Gastroesophageal sphincter (tissue), 4 donors: ENCODE measurements at regions not wholly inside any gene's neighbourhood (a gene's known extent, or its start where the extent isn't known, plus 50 kb on each side); places are given as distances from the start of the nearest gene placed in this dataset.

Experiments used
- ATAC-seq: fragments of 150-250 bp; one replicate; pipeline ENCODE4 v1.9.1; 2016; ENCODE audit warnings: mild to moderate bottlenecking, moderate library complexity
- H3K27ac ChIP-seq, 4 donors: fragments of 200-600 bp; sonication (generic) in 3 of 4; 1 replicate in 3 of 4; 2 replicates in 1 of 4; pipeline ENCODE4 v1.5.1; 2016 to 2019
- H3K27me3 ChIP-seq: fragments of 200-600 bp; sonication (generic); one replicate; pipeline ENCODE4 v1.5.1; 2019
- H3K36me3 ChIP-seq, 2 donors: fragments of 200-600 bp; sonication (generic); one replicate each; pipeline ENCODE4 v1.5.1; 2019; ENCODE audit warnings: control low read depth in 1 of 2
- H3K4me1 ChIP-seq, 3 donors: fragments of 200-600 bp; sonication (generic); 1 replicate in 2 of 3; 2 replicates in 1 of 3; pipeline ENCODE4 v1.5.1; 2016 to 2019; ENCODE audit warnings: control low read depth in 2 of 3
- H3K4me3 ChIP-seq, 2 donors: fragments of 200-600 bp; sonication (generic); one replicate each; pipeline ENCODE4 v1.5.1; 2019; ENCODE audit warnings: mild to moderate bottlenecking in 1 of 2, moderate library complexity in 1 of 2
- H3K9me3 ChIP-seq, 3 donors: fragments of 200-600 bp; sonication (generic); one replicate each; pipeline ENCODE4 v1.5.1; 2017 to 2019; ENCODE audit warnings: control low read depth in 2 of 3
- EP300 ChIP-seq: sonication (generic); formaldehyde crosslinking; IDR thresholded peaks from one replicate; pipeline ENCODE4 v1.6.1; 2017; ENCODE audit warnings: antibody characterized with exemption, mild to moderate bottlenecking
- POLR2A ChIP-seq, 2 donors: fragments of 450-650 bp; IDR thresholded peaks; one replicate each; pipeline ENCODE4 v1.6.1; 2017; ENCODE audit warnings: antibody characterized with exemption in 2 of 2, mild to moderate bottlenecking in 2 of 2, moderate library complexity in 1 of 2
- POLR2AphosphoS5 ChIP-seq: sonication (generic); formaldehyde crosslinking; IDR thresholded peaks from one replicate; pipeline ENCODE4 v1.6.1; 2017; ENCODE audit warnings: antibody characterized with exemption
- WGBS, 2 donors: methylation state at CpG; one replicate each; pipeline ENCODE4 v1.1.5; 2018; ENCODE audit warnings: low coverage in 1 of 2; 5-methylcytosine and 5-hydroxymethylcytosine counted together
- TF ChIP-seq, protein P1 (sequence below), 4 experiments: fragments of 200-600 bp in 2 of 4; fragments of 450-650 bp in 2 of 4; sonication (generic) in 1 of 4; IDR thresholded peaks; one replicate each; pipeline ENCODE4 v1.5.1; 2017 to 2019; ENCODE audit warnings: antibody characterized with exemption in 4 of 4, mild to moderate bottlenecking in 2 of 4, moderate library complexity in 2 of 4

GRCh38 chr10:5305374-5305773 lies 59.4 kb upstream of the UCN3 start:
- no peak for TF ChIP-seq POLR2A (IDR thresholded peaks at IDR 0.05)
- TF ChIP-seq, protein P1, sequence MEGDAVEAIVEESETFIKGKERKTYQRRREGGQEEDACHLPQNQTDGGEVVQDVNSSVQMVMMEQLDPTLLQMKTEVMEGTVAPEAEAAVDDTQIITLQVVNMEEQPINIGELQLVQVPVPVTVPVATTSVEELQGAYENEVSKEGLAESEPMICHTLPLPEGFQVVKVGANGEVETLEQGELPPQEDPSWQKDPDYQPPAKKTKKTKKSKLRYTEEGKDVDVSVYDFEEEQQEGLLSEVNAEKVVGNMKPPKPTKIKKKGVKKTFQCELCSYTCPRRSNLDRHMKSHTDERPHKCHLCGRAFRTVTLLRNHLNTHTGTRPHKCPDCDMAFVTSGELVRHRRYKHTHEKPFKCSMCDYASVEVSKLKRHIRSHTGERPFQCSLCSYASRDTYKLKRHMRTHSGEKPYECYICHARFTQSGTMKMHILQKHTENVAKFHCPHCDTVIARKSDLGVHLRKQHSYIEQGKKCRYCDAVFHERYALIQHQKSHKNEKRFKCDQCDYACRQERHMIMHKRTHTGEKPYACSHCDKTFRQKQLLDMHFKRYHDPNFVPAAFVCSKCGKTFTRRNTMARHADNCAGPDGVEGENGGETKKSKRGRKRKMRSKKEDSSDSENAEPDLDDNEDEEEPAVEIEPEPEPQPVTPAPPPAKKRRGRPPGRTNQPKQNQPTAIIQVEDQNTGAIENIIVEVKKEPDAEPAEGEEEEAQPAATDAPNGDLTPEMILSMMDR (IDR thresholded peaks at IDR 0.05), result peak in 2 of 4 experiments; percentile 15
- no peaks in the 10 kb centered on the region for H3K4me1 ChIP-seq
- H3K27me3 ChIP-seq, result no peaks in the 10 kb centered on the region
- WGBS, 2 donors, result 74 to 80% methylated on average over 4 to 7 of the region's 7 CpGs
- no peak overlapping the region for H3K27ac ChIP-seq
- no peak for ATAC-seq
- H3K4me3 ChIP-seq, result no peak overlapping the region
- H3K36me3 ChIP-seq, result no peaks in the 10 kb centered on the region
- peaks cover 0 to 9% (median 0%) of the 10 kb centered on the region in 3 donors for H3K9me3 ChIP-seq

- Histone ChIP-seq H3K9me3 (peaks cover 0 to 7% (median 0%) of the 10 kb centered on the region in 3 donors), H3K27ac (no peak overlapping the region), H3K27me3 (peaks cover 6% of the 10 kb centered on the region), H3K4me3 (no peak overlapping the region), H3K36me3 (no peaks in the 10 kb centered on the region), H3K4me1 (no peaks in the 10 kb centered on the region)
- ATAC-seq, result no peak
- no peak for TF ChIP-seq POLR2AphosphoS5
- no peak for TF ChIP-seq POLR2A (IDR thresholded peaks at IDR 0.05)
- TF ChIP-seq, protein P1 (IDR thresholded peaks at IDR 0.05), result no peak
- TF ChIP-seq EP300, result no peak
- 76 to 93% methylated on average over 3 of the region's 3 CpGs for WGBS, 2 donors
Observed at GRCh38 chr10:5310914-5311313, 53.9 kb upstream of the UCN3 start.

DNA sequence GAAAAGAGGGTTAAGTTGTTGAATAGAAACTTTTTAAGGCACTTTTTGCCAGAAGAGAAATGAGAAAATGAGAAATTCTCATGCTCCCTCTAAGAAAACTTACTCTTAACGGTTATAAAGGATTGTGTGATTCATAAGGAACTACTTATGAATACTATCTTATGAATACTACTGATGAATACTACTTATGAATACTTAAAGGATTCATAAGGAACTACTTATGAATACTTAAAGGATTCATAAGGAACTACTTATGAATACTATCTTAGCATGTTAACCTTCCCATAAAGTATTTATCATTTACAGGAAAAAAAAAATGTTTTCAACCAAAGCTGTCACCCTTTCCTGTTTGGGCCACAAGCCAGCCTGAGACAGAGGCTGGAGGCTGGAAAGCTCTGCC lies 53.1 kb upstream of the UCN3 start:
- no peak overlapping the region for H3K4me3 ChIP-seq
- ATAC-seq, result no peak
- H3K9me3 ChIP-seq, result peaks cover 0 to 7% (median 0%) of the 10 kb centered on the region in 3 donors
- H3K4me1 ChIP-seq, result no peaks in the 10 kb centered on the region
- WGBS, 2 donors, result 68 to 87% methylated on average over 1 of the region's 1 CpG
- no peak overlapping the region for H3K27ac ChIP-seq
- peaks cover 6% of the 10 kb centered on the region for H3K27me3 ChIP-seq
- TF ChIP-seq EP300 (no peak), POLR2A (IDR thresholded peaks at IDR 0.05) (no peak), POLR2AphosphoS5 (no peak)
- TF ChIP-seq, protein P1 (IDR thresholded peaks at IDR 0.05), result no peak
- H3K36me3 ChIP-seq, result no peaks in the 10 kb centered on the region

GRCh38 chr10:5314840-5315239 lies 49.9 kb upstream of the UCN3 start:
- H3K36me3 ChIP-seq, result no peaks in the 10 kb centered on the region
- peaks cover 0 to 7% (median 0%) of the 10 kb centered on the region in 3 donors for H3K9me3 ChIP-seq
- no peak for ATAC-seq
- TF ChIP-seq, protein P1 (IDR thresholded peaks at IDR 0.05), result no peak
- TF ChIP-seq EP300 (no peak), POLR2AphosphoS5 (no peak), POLR2A (IDR thresholded peaks at IDR 0.05) (no peak)
- 80 to 89% methylated on average over 1 to 3 of the region's 5 CpGs for WGBS, 2 donors
- H3K27me3 ChIP-seq, result peaks cover 6% of the 10 kb centered on the region
- no peaks in the 10 kb centered on the region for H3K4me1 ChIP-seq
- H3K27ac ChIP-seq, result no peak overlapping the region
- no peak overlapping the region for H3K4me3 ChIP-seq
